ENCODE measurements at regions not wholly inside any gene's neighbourhood (a gene's known extent, or its start where the extent isn't known, plus 50 kb on each side); places are given as distances from the start of the nearest gene placed in this dataset.

DNA sequence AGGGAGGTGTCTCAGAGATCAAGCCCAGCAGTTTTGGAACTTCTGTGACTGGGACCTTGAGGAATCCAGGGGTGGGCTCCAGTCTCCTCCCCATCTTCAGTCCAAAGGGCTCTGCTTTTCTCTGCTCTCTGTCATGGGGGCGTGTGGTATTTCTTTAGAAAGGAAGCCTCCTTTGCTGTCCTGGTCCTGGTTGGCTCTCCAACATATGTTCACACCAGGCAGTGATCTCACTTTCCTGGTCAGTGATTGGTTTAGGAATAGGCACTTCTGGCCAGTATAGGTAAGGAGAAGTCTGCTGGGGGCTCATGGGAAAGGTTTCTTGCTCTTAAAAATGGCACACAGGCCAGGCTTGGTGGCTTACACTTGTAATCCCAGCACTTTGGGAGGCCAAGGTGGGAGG is 115.5 kb upstream of the HAAO start:
- TF ChIP-seq, protein P1, sequence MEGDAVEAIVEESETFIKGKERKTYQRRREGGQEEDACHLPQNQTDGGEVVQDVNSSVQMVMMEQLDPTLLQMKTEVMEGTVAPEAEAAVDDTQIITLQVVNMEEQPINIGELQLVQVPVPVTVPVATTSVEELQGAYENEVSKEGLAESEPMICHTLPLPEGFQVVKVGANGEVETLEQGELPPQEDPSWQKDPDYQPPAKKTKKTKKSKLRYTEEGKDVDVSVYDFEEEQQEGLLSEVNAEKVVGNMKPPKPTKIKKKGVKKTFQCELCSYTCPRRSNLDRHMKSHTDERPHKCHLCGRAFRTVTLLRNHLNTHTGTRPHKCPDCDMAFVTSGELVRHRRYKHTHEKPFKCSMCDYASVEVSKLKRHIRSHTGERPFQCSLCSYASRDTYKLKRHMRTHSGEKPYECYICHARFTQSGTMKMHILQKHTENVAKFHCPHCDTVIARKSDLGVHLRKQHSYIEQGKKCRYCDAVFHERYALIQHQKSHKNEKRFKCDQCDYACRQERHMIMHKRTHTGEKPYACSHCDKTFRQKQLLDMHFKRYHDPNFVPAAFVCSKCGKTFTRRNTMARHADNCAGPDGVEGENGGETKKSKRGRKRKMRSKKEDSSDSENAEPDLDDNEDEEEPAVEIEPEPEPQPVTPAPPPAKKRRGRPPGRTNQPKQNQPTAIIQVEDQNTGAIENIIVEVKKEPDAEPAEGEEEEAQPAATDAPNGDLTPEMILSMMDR (IDR thresholded peaks at IDR 0.05; ENCODE audit: low read depth, low read length, poor library complexity, severe bottlenecking), result no peak
- no peak for TF ChIP-seq EZH2phosphoT487 (IDR thresholded peaks at IDR 0.05; ENCODE audit: borderline replicate concordance, low read length)
- Histone ChIP-seq H3K27ac (ENCODE audit: low read depth, low read length) (no peak overlapping the region), H4K20me1 (ENCODE audit: control insufficient read depth, insufficient read depth, low read depth, low read length) (no peaks in the 10 kb centered on the region), H3F3A (ENCODE audit: control insufficient read depth, insufficient read depth) (no peaks in the 10 kb centered on the region), H3K4me2 (ENCODE audit: low read length) (no peak overlapping the region), H3K36me3 (ENCODE audit: control insufficient read depth, low read length) (no peaks in the 10 kb centered on the region), H3K79me2 (ENCODE audit: control insufficient read depth, low read length) (no peaks in the 10 kb centered on the region), H3K4me3 (ENCODE audit: low read length) (no peak overlapping the region), H3K27me3 (ENCODE audit: control insufficient read depth, low read length) (no peaks in the 10 kb centered on the region), H3K9me3 (ENCODE audit: control insufficient read depth, insufficient read depth, low read length) (no peaks in the 10 kb centered on the region), H3K9me2 (replicated peaks; ENCODE audit: control insufficient read depth, low read length) (no peaks in the 10 kb centered on the region), H3K4me1 (ENCODE audit: control insufficient read depth, low read length) (peaks cover 11% of the 10 kb centered on the region)

DNA sequence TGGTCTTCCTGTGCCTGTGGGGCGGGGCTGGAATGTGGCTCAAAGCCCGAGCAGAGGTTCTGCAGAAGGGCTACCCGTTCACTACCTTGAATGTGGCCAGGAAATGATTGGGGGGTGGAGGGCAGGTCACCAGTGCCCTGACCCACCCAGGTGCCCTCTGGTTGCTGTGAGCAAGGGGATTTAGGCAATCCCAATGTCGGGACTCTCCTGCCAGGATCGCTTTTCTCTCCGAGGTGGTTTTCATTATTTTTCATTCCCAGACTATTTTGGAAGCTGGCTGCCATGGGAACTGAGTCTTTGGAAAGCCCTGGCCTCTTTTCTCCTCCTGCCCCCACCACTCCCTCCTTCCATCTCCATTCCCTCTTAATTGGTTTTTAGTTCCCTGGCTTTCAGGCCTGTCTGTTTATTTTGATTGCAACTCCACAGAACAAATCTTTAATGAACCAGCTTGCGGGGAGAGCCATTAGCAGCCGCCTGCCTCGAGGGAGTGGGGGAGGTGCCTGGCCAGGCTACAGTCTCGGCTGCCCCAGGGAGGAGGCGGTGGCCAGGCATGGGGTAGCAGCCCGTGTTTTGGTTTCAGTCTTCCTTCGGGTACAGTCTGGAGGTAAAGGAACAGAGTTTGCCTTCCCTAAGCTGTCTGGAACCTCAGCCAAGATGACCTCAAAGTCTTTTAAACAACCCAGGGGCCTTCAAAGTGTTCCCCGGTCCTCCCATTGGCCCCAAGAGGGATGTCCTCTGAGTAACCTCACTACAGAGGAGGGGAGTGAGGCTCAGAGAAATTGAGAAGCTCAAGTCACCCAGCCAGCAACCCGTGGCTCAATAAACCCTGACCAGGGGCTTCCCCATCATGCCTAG is 114.4 kb upstream of the HAAO start:
- H3K4me2 ChIP-seq (ENCODE audit: low read length), result no peak overlapping the region
- no peaks in the 10 kb centered on the region for H3K9me3 ChIP-seq (ENCODE audit: control insufficient read depth, insufficient read depth, low read length)
- H3F3A ChIP-seq (ENCODE audit: control insufficient read depth, insufficient read depth), result no peaks in the 10 kb centered on the region
- no peak overlapping the region for H3K27ac ChIP-seq (ENCODE audit: low read depth, low read length)
- no peak for TF ChIP-seq EZH2phosphoT487 (IDR thresholded peaks at IDR 0.05; ENCODE audit: borderline replicate concordance, low read length)
- TF ChIP-seq, protein P1 (IDR thresholded peaks at IDR 0.05; ENCODE audit: low read depth, low read length, poor library complexity, severe bottlenecking), result no peak
- H3K36me3 ChIP-seq (ENCODE audit: control insufficient read depth, low read length), result no peaks in the 10 kb centered on the region
- peaks cover 11% of the 10 kb centered on the region for H3K4me1 ChIP-seq (ENCODE audit: control insufficient read depth, low read length)
- H3K4me3 ChIP-seq (ENCODE audit: low read length), result no peak overlapping the region
- no peaks in the 10 kb centered on the region for H3K27me3 ChIP-seq (ENCODE audit: control insufficient read depth, low read length)
- no peaks in the 10 kb centered on the region for H4K20me1 ChIP-seq (ENCODE audit: control insufficient read depth, insufficient read depth, low read depth, low read length)
- H3K79me2 ChIP-seq (ENCODE audit: control insufficient read depth, low read length), result no peaks in the 10 kb centered on the region
- H3K9me2 ChIP-seq (replicated peaks; ENCODE audit: control insufficient read depth, low read length), result no peaks in the 10 kb centered on the region

DNA sequence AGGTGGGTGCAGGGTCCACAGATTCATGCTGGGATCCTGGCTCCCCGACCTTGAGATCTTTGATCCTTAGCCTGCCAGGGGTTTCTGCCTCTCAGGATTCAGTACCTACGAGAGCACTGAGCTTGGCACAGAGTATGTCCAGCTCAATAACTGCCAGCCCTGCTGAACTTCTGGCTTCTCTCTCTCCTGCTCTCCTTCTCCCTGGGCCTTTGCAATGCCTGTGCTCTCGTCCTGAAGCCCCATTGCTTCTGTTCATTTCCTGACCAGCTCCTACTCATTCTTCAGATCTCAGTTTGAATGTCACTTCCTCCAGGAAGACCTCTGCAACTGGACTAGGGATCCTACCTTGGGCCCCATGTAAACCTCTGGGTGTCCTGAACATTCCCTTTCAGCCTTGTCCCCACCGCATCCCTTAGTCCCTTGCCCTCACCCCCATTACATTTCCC is 113.8 kb upstream of the HAAO start:
- Histone ChIP-seq H3K36me3 (ENCODE audit: control insufficient read depth, low read length) (no peaks in the 10 kb centered on the region), H3K79me2 (ENCODE audit: control insufficient read depth, low read length) (no peaks in the 10 kb centered on the region), H3F3A (ENCODE audit: control insufficient read depth, insufficient read depth) (no peaks in the 10 kb centered on the region), H3K4me2 (ENCODE audit: low read length) (no peak overlapping the region), H3K27ac (ENCODE audit: low read depth, low read length) (no peak overlapping the region), H3K9me3 (ENCODE audit: control insufficient read depth, insufficient read depth, low read length) (no peaks in the 10 kb centered on the region), H3K4me1 (ENCODE audit: control insufficient read depth, low read length) (peaks cover 11% of the 10 kb centered on the region), H3K4me3 (ENCODE audit: low read length) (no peak overlapping the region), H4K20me1 (ENCODE audit: control insufficient read depth, insufficient read depth, low read depth, low read length) (no peaks in the 10 kb centered on the region), H3K27me3 (ENCODE audit: control insufficient read depth, low read length) (peaks cover under 1% of the 10 kb centered on the region; the same call in 1 of the 2 replicates), H3K9me2 (replicated peaks; ENCODE audit: control insufficient read depth, low read length) (no peaks in the 10 kb centered on the region)
- TF ChIP-seq, protein P1 (IDR thresholded peaks at IDR 0.05; ENCODE audit: low read depth, low read length, poor library complexity, severe bottlenecking), result no peak
- no peak for TF ChIP-seq EZH2phosphoT487 (IDR thresholded peaks at IDR 0.05; ENCODE audit: borderline replicate concordance, low read length)
